ENCODE measurements at regions not wholly inside any gene's neighbourhood (a gene's known extent, or its start where the extent isn't known, plus 50 kb on each side); places are given as distances from the start of the nearest gene placed in this dataset.

- no peak for TF ChIP-seq CTCF (IDR thresholded peaks at IDR 0.05)
- TF ChIP-seq POLR2A (IDR thresholded peaks at IDR 0.05): no peak
These were observed 1660.7 kb upstream of the ADGRL3 start for GRCh38 chr4:59539401-59539800.

Measured in heart left ventricle (tissue), 13 donors.